ENCODE measurements at regions not wholly inside any gene's neighbourhood (a gene's known extent, or its start where the extent isn't known, plus 50 kb on each side); places are given as distances from the start of the nearest gene placed in this dataset.
A peak's percentile ranks its signal among the peaks of the same experiment; 100 is the strongest.
"Not testable (repeated sequence)": the region's sequence is repeated elsewhere in the genome, so short reads cannot be mapped to it uniquely, and the experiment has no call there.

DNA sequence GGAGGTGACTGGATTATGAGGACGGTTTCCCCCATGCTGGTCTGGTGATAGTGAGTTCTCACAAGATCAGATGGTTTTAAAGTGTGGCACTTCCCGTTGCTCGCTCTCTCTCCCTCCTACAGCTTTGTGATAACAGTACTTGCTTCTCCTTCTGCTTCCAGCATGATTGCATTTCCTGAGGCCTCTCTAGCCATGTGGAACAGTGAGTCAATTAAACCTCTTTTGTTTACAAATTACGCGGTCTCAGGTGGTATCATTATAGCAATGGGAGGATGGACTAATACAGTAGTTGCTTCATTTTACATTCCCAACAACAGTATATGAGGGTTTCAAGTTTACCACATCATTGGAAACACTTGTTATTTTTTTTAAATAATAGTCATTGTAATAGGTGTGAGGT, 937.3 kb upstream of the ARRDC3 start:
- DNase-seq (ENCODE audit: low read depth) = no peak

- no peak for DNase-seq (ENCODE audit: low read depth)
Observed at GRCh38 chr5:92313385-92313784, 930.3 kb upstream of the ARRDC3 start.

DNA sequence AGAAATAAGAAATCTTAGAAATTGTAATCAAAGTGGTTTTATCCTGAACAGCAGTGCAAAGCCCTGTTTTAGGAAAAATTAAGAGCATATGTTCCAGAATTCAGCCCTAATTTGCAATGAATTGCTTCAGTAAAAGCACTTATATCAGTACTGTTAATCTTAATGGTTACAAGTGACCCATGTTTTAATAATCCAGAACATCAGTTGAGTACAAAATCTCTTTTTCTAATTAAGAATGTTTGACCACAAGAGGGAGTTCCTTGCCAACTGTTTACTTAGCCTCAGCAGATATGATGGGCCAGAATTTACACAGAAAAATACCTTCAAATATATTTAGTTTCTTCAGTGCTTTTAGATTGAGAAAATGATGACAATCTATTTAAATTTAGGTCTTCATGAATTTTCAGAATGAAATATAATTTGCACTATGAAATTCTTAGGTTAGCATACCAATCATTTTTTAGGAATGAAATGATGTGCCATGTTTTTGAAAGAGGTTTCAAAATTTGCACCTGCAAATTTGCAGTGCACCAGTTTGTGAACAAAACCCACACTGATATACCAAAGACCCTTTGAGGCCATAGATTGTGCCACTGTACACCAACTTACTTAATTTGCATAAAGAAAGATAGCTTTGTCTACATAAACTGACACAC, 926.3 kb upstream of the ARRDC3 start:
- peak; percentile 50 for DNase-seq (ENCODE audit: low read depth)

DNA sequence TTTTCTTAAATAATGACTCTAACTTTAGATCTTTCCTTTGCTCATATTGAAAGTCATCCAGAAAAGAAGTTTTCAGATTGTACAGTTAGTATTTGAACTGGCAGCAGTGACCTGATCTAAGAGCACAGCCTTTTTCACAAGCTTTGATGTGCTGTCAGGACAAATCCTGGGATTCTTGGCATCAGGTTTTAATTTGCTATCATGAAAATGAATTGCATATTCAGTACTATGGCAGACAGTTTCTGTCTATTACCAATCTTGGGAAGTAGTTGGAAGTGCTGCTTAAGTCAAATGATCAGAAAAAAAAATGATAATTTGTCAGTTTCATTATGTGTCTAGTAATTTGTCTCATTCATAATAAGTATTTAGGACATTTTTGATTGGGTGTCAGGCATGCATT, 925.6 kb upstream of the ARRDC3 start:
- no peak for DNase-seq (ENCODE audit: low read depth)

- not testable (repeated sequence) for DNase-seq (ENCODE audit: low read depth)
Observed at GRCh38 chr5:92302356-92302755, 919.2 kb upstream of the ARRDC3 start.

GRCh38 chr5:92283521-92283920, 900.4 kb upstream of the ARRDC3 start:
- no peak for DNase-seq (ENCODE audit: low read depth)

DNA sequence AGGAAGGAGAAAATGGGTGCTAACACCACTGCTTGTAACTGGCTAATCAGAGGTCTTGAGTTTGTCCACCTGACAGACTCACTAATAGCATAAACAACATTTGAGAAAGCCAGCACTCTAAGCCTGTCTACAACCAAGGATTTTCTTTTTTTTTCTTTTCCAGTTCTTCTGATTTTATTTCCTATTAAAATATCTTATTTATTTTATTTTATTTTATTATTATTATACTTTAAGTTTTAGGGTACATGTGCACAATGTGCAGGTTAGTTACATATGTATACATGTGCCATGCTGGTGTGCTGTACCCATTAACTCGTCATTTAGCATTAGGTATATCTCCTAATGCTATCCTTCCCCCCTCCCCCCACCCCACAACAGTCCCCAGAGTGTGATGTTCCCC, 888.6 kb upstream of the ARRDC3 start:
- DNase-seq (ENCODE audit: low read depth) = not testable (repeated sequence)

GRCh38 chr5:92268343-92268742, 885.2 kb upstream of the ARRDC3 start:
- DNase-seq (ENCODE audit: low read depth) = no peak

DNA sequence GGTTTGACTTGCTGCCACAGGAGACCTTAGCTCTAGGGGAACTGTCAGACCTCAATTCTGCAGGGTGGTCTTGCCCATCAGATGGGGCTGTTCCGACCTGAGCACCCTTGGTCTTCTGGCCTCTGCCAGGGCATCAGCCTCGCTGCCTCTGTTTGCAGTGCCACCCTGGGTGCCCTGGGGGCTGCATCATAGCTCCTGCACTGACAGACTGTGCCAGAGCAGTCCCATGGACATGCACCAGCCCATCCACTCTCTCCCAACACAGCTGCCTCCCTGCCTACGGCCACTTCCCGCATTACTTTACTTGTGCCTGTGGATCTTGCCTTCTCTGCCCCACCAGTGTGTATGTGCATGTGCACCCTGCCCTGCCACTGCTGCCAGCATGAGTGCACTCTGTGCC, 884.7 kb upstream of the ARRDC3 start:
- no peak for DNase-seq (ENCODE audit: low read depth)

DNA sequence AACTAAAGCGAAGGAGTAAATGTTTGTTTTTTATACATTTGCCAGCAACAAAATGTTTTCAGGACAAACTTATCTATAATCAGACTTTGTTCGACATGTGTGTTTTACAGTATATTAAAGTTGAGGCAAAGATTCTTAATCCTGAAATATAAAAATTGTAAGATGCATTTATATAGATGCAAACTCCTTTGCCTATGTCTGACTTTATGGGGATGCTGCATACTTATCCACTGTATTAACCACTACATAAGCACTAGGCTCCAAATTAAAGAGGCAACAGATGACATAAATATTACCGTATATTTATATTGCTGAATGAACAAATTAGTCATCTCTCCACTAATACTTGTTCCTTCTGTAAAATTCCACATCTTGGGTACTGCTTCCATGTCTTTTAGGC, 882.7 kb upstream of the ARRDC3 start:
- DNase-seq (ENCODE audit: low read depth) = no peak

- DNase-seq (ENCODE audit: low read depth) = not testable (repeated sequence)
Observed at GRCh38 chr5:92255605-92256004, 872.5 kb upstream of the ARRDC3 start.

DNA sequence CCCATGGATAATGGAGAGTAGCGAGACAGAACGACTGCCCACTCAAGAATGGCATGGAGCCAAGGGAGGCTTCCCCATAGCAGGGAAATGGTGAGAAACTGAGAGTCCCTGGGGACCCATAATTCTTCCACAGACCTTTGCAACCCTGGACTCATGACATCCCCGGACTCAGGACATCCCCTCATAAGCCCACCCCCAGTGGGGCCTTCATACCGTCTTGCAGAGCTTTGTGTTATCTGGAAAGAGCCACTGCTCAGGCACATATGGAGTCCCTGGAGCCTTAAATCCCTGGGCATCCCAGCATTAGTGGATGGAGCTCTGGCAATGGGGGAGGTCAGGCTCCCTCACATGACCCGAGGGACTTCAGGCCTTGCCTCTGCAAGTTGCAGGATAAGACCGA, 865.4 kb upstream of the ARRDC3 start:
- DNase-seq (ENCODE audit: low read depth) = no peak

- DNase-seq (ENCODE audit: low read depth) = no peak
Observed at GRCh38 chr5:92242170-92242569, 859.1 kb upstream of the ARRDC3 start.

DNA sequence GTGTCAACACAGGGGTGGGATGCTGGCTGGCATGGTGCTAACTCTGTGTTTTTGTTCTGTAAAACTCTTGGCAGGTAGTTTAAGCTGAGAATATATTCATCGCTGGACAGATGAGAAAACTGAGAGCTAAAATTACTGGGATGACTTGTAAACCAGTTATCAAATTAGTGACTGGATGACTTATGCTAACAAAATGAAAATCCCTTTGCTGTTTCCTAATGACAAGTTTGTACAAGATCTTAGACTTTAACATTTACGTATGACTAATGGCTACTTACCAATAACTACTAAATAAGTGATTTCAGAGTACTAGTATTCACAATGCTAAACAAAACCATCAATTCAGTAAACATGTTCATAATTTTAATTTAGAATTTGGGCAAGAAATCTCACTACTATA, 854.8 kb upstream of the ARRDC3 start:
- DNase-seq (ENCODE audit: low read depth) = no peak

DNA sequence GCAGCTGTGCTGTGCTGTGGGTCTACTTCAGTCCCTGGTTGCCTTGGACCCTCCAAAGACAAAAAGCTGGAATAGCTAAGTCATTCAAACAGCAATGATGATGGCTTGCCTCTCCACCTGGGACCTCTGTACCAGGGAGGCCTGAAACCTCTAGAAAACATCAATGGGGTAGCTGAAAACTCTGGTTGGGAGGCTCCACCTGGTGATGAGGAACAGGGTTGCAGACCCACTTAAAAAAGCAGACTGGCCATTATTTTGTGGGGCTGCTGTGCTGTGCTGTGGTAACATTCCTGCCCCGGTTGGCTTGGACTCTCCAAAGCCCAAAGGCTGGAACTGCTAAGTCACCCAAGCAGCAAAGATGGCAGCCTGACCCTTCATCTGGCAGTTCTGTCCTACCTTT, 839.3 kb upstream of the ARRDC3 start:
- DNase-seq (ENCODE audit: low read depth) = peak; percentile 2

DNA sequence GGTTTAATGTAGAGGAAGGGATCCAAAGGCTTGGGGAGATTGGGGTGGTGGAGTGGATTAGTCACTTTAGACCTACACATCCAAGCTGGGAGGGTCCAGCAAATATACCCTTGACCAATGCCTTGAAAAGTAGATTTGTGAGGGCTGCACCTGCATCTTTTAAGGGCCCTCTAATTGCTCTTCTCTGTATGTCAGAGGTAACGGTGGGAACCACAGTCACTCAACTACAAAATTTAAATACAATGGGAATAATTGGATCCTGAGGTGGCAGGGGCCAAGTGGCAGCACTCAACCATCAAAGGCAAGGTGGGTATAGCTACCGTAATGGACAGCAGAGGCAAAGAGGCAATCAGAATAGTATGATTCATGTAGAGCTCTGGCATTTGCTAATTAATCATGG, 833.7 kb upstream of the ARRDC3 start:
- DNase-seq (ENCODE audit: low read depth) = not testable (repeated sequence)

DNA sequence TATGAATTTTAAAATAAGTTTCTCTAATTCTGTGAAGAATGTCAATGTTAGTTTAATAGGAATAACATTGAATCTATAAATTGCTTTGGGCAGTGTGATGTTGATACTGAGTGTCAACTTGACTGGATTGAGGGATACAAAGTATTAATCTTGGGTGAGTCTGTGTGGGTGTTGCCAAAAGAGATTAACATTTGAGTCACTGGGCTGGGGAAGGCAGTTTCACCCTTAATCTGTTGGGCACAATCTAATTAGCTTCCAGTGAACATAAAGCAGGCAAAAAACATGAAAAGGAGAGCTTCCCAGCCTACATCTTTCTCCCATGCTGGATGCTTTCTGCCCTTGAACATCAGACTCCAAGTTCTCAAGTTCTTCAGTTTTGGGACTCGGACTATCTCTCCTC, 832.0 kb upstream of the ARRDC3 start:
- DNase-seq (ENCODE audit: low read depth) = no peak

GRCh38 chr5:92208265-92208664, 825.1 kb upstream of the ARRDC3 start:
- no peak for DNase-seq (ENCODE audit: low read depth)

DNA sequence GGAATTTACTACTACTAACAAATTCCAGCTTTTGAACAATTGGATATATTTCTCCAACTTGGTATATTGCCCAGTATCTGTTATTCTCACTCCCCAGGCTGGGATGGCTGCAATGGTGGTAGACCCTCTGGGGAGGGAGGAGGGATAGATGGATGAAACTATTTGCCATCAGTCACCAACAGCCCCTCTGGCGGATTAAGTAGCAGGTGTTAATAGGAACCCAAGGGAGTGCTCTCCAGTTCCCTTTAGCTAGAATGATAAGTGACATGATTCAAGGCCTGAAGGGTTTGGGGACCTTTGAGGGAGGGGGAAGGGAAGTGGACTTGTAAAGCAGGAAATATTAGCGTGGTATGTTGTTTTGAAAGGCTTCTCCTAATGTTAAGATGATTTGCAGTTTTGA, 824.0 kb upstream of the ARRDC3 start:
- no peak for DNase-seq (ENCODE audit: low read depth)

DNA sequence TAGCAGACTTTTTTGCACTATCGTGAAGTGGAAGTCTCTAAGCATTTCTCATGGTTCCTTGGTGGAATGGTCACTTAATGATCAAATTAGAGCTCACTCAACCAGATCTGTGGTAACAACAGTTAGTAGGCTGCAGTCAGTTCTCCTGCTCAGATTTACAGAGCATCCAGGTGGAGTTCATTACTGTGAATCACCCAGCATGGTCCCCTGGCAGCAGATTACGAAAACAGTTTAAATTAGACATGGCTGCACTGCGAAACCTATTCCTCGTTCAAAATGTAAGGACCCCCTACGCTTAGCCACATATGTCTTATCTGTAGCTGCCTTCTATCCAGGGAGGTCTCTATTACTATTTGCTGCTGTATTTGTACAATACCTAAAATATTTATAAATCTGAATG, 823.6 kb upstream of the ARRDC3 start:
- no peak for DNase-seq (ENCODE audit: low read depth)

DNA sequence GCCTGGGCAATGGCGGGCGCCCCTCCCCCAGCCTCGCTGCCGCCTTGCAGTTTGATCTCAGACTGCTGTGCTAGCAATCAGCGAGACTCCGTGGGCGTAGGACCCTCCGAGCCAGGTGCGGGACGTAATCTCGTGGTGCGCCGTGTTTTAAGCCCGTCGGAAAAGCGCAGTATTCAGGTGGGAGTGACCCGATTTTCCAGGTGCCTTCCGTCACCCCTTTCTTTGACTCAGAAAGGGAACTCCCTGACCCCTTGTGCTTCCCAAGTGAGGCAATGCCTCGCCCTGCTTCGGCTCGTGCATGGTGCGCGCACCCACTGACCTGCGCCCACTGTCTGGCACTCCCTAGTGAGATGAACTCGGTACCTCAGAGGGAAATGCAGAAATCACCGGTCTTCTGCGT, 815.9 kb upstream of the ARRDC3 start:
- DNase-seq (ENCODE audit: low read depth) = not testable (repeated sequence)

- no peak for DNase-seq (ENCODE audit: low read depth)
Observed at GRCh38 chr5:92181656-92182055, 798.5 kb upstream of the ARRDC3 start.

DNA sequence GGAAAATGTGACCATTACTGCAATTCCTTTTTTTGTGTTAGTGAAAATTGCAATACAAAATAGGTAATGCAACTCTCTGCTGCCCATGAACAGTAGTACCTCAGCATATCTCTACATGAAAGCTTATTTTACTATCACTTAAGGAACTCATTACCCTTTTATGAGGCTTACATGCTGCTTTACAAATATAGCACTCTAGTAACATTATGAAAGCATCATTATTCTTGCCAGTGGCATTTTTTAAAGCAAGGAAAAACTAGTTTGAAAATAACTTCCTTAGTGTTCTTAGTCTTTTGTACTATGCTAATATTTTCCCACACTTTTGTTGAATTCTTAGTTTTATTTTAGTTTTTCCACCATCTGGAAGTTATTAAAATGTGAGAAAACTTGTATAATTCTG, 797.3 kb upstream of the ARRDC3 start:
- no peak for DNase-seq (ENCODE audit: low read depth)

GRCh38 chr5:92179651-92180050, 796.5 kb upstream of the ARRDC3 start:
- no peak for DNase-seq (ENCODE audit: low read depth)
